Activated naive CD4-positive, alpha-beta T cell treated with anti-CD3 and anti-CD28 coated beads, Interleukin-2, amount 50 U/mL, for 16 hours (primary cell): ENCODE measurements at regions not wholly inside any gene's neighbourhood (a gene's known extent, or its start where the extent isn't known, plus 50 kb on each side); places are given as distances from the start of the nearest gene placed in this dataset.
"Not testable (repeated sequence)": the region's sequence is repeated elsewhere in the genome, so short reads cannot be mapped to it uniquely, and the experiment has no call there.

Source experiments
- DNase-seq: peaks from one replicate; pipeline ENCODE4 v3.0.0-alpha.2; 2020

- no peak for DNase-seq
Measured at GRCh38 chr5:117191251-117191650, 616.6 kb upstream of the SEMA6A start.

GRCh38 chr5:117189784-117190183, 615.2 kb upstream of the SEMA6A start:
- no peak for DNase-seq

DNA sequence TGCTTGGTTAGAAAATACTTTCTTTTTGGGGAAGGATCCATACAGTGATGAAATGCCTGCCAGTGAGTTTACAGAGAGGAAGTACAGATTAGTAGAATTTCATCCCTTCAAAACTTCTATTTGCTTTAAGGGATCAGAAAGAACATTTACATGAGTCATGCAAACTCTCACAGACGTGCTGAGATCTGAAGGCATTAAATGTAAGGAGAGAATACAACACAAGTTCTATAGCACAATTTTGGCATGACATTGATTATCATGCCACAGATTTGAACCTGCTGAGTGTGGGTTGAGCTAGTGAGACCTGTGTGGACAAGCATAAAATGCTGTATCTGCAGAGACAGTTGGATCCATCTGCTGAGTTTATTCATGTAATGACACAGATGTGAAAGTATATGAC, 613.6 kb upstream of the SEMA6A start:
- no peak for DNase-seq

DNA sequence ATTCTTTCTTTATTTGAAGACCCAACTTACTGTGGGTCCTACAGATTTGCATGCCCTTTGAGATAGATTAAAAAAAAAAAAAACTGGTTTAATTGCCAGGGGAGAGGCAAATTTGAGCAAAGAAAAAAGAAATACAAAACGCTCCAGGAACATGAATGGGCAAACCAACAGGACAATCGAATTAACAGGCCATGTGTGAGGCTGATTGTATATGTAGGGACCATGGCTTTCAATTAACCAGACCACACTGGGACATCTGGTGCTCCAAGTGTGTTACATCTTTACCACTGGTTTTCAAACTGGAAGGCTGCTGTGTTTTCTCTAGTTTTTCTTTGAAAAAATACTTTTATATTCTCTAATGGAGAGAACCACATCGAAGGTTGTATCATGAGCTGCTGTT, 612.1 kb upstream of the SEMA6A start:
- no peak for DNase-seq

- DNase-seq, result no peak
Measured at GRCh38 chr5:117183326-117183725, 608.7 kb upstream of the SEMA6A start.

- no peak for DNase-seq
Measured at GRCh38 chr5:117182104-117182503, 607.5 kb upstream of the SEMA6A start.

DNA sequence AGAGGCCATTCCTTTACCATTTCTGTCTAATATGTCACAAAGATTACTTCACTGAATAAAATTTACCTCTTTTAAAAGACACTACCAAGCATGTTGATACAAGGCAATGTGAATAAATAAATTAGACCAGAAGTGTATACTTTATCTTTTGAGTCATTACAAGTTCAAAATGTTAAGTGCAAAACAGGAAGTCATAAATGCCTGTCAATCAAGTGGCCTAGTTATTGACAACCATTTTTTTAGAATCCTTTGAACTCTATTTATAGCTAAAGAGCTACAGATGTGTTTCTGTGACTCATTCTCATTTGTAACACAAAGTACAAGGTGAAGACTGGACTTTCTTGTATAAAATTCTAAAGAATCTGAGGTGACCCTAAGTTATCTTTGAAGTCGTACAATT, 602.7 kb upstream of the SEMA6A start:
- DNase-seq, result no peak

- no peak for DNase-seq
Measured at GRCh38 chr5:117165068-117165467, 590.4 kb upstream of the SEMA6A start.

- no peak for DNase-seq
Measured at GRCh38 chr5:117161718-117162335, 587.2 kb upstream of the SEMA6A start.

- no peak for DNase-seq
Measured at GRCh38 chr5:117160391-117160790, 585.8 kb upstream of the SEMA6A start.

DNA sequence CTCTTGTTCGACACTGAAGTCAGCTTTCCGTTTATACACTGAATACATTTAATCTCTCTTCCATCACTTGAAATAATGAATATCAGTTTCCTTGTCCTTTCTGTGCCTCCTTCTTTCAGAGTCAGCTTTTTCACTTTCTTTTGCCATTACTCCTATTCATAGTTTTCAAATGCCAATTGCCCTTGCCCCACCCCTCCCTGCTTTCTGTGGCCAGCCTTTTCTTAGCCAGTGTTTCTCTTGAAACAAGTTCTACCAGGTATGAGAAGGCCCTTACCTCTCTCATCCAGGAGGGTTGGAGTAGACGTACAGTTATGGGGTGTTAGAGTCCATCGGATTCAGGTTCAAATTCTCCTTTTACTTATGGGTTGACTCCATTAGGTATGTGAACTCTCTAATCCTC, 574.7 kb upstream of the SEMA6A start:
- no peak for DNase-seq

- DNase-seq, result no peak
Measured at GRCh38 chr5:117144086-117144485, 569.5 kb upstream of the SEMA6A start.

DNA sequence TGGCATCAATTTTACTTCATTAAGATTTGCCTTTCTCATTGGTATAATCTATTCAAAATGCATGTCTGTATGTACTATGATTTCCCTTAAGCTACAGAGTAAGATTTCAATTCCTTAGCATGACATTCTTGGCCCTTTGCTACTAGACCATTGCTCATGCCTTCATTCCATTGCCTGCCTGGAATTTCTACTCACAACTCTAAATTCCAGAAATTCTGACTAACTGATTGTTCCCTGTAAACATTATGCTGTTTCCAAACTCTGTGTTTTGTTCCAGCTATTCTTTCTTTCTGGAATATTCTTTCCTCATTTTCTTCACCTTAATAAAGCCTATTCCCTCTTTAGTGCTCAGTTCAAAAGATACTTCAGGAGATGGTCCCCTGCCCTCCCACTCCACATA, 568.8 kb upstream of the SEMA6A start:
- no peak for DNase-seq

GRCh38 chr5:117138523-117138922, 563.9 kb upstream of the SEMA6A start:
- DNase-seq, result no peak

- DNase-seq, result no peak
Measured at GRCh38 chr5:117135851-117136250, 561.2 kb upstream of the SEMA6A start.

DNA sequence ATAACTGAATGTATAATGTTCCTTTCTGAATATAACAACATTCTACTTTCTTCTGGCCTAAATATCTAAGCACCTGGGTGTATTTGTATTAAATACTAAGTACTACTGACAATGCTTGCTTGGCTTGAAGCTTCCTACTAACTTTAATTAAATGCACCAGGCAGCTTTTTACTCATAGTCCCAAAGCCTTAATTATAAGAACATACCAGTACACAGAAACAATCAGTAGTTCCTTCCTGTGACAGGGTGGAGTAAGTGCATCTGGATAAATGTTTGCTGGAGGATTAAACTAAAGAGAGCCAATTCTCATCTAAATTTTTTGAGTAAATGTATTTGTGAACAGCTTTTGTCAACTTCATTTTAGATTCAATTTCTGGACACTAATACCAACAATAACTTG, 558.6 kb upstream of the SEMA6A start:
- no peak for DNase-seq

DNA sequence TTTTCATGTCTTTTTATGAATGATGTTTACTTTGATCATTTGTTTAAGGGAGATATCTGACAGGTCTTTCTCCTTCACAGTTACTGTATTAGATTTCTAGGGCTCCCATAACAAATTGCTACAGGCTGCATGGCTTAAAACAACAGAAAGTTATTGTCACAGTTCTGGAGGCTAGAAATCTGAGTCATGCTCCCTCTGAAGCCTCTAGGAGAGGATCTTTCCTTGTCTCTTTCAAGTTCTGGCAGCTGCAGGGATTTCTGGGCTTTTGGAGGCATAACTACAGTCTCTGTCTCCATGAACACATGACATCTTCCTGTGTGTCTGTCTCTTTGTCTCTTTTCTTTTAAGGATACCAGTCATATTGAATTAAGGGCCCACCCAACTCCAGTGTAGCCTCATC, 557.3 kb upstream of the SEMA6A start:
- no peak for DNase-seq

DNA sequence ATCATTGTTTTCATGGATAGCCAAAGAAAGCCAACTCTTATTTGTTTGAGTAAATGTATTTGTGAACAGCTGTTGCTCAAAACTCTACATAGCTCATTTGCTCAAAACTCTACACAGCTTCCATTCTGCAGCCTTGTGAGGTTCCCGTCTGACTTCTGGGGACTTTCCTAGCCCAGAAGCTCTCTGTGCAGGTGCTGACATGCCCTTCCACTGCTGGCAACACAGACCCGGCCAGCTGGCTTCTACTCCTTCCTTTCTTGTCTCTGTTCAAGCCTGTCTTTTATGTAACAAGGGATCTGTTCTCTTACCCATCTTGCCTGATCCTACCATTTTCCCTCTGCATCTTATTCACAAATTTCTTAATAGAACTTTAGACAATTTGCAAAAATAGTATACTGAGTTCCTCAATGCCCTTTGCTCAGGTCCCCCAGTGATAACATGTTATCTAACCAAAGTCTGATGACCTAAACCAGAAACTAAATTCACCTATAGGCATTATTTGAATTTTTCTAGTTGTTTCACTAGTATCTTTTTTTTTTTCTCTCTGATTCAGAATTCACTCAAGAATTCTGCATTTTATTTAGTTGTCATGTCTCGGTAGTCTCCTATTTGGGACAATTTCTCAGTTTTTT, 556.5 kb upstream of the SEMA6A start:
- no peak for DNase-seq

DNA sequence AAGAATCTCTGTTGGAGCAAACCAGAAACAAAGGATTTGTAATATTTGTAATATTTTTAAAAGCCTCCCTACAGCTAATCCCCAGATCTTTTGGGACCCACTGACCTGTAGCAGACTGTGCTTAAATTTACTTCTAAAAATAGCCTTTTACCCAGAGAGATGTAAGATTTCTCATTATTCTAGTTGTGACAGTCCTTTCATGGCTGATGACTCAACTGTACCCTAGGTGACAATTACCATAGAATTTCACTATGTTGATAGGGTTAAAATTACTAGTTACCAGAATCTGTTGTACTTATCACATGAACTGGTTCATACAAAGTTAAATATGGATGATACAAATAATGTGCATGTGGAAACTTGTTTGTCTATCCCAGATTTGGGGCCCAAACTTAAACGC, 543.9 kb upstream of the SEMA6A start:
- no peak for DNase-seq

DNA sequence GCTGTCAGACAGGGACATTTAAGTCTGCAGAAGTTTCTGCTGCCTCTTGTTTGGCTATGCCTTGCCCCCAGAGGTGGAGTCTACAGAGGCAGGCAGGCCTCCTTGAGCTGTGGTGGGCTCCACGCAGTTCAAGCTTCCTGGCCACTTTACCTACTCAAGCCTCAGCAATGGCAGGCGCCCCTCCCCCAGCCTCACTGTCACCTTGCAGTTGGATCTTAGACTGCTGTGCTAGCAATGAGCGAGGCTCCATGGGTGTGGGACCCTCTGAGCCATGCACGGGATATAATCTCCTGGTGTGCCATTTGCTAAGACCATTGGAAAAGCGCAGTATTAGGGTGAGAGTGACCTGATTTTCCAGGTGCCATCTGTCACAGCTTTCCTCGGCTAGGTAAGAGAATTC, 542.7 kb upstream of the SEMA6A start:
- not testable (repeated sequence) for DNase-seq

- no peak for DNase-seq
Measured at GRCh38 chr5:117110548-117110947, 535.9 kb upstream of the SEMA6A start.

DNA sequence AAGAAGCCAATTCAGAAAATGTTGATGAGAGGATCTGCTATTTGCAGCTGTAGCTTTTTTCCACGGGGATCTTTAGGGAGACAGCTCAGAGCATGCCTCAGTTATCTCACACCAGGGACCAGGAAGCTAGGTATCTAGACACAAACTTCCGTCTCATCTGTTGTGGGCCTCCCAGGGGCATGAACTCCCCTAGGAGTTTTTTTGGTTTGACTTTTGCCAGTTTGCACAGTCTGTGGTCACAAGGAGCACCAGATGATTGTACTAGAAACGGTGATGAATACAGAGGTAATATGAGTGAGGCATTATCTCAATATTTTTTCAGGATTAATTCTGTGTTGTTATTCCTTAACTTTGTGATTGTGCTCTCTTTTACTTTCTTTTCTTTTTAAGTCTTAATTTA, 533.2 kb upstream of the SEMA6A start:
- no peak for DNase-seq

- no peak for DNase-seq
Measured at GRCh38 chr5:117103703-117104102, 529.1 kb upstream of the SEMA6A start.

GRCh38 chr5:117102591-117102990, 528.0 kb upstream of the SEMA6A start:
- DNase-seq, result no peak

DNA sequence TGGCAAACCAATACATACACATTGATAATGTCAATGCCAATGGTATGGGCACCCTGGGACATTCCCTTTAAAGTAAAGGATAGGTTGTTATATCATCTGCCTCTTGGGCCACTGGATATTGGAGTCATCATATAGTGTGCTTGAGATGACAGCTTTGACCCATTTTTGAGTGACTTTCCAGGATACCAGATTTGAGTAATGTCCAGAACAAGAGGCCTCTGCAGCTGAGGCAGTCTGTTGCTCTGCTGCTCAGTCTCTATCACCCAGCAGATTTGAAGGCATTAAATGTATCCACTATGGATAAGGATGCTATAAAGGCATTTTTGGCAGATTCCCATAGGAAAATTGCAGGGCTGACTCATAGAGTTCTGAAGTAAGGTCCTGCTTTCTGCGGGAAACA, 525.6 kb upstream of the SEMA6A start:
- DNase-seq, result no peak
